ENCODE measurements at regions not wholly inside any gene's neighbourhood (a gene's known extent, or its start where the extent isn't known, plus 50 kb on each side); places are given as distances from the start of the nearest gene placed in this dataset.

GRCh38 chr9:95807326-95807947, 68.1 kb upstream of the ERCC6L2 start:
- H3K4me1 ChIP-seq (ENCODE audit: insufficient read depth, low read length): no peaks in the 10 kb centered on the region
- H3K4me3 ChIP-seq (ENCODE audit: low read length): no peak overlapping the region
- no peaks in the 10 kb centered on the region for H3K9me3 ChIP-seq (ENCODE audit: low read length)
- no peak overlapping the region for H2AFZ ChIP-seq (ENCODE audit: low read depth, low read length)
- H3K36me3 ChIP-seq (ENCODE audit: insufficient read depth, low read length): peaks cover 4% of the 10 kb centered on the region
- H3K27me3 ChIP-seq (ENCODE audit: insufficient read depth, low read length): no peaks in the 10 kb centered on the region

- Histone ChIP-seq H3K36me3 (ENCODE audit: insufficient read depth, low read length) (no peaks in the 10 kb centered on the region), H2AFZ (ENCODE audit: low read depth, low read length) (no peak overlapping the region), H3K27me3 (ENCODE audit: insufficient read depth, low read length) (no peaks in the 10 kb centered on the region), H3K4me1 (ENCODE audit: insufficient read depth, low read length) (no peaks in the 10 kb centered on the region), H3K4me3 (ENCODE audit: low read length) (no peak overlapping the region), H3K9me3 (ENCODE audit: low read length) (no peaks in the 10 kb centered on the region)
Measured at GRCh38 chr9:95803197-95803596, 72.3 kb upstream of the ERCC6L2 start.

GRCh38 chr9:95801797-95802196, 73.7 kb upstream of the ERCC6L2 start:
- H2AFZ ChIP-seq (ENCODE audit: low read depth, low read length): no peak overlapping the region

GRCh38 chr9:95796029-95796428, 79.5 kb upstream of the ERCC6L2 start:
- Histone ChIP-seq H3K36me3 (ENCODE audit: insufficient read depth, low read length) (no peaks in the 10 kb centered on the region), H3K9me3 (ENCODE audit: low read length) (no peaks in the 10 kb centered on the region), H3K4me1 (ENCODE audit: insufficient read depth, low read length) (no peaks in the 10 kb centered on the region), H3K27me3 (ENCODE audit: insufficient read depth, low read length) (no peaks in the 10 kb centered on the region), H2AFZ (ENCODE audit: low read depth, low read length) (no peak overlapping the region), H3K4me3 (ENCODE audit: low read length) (no peak overlapping the region)

More at GRCh38 chr9:95801797-95802196, 73.7 kb upstream of the ERCC6L2 start:
- Histone ChIP-seq H3K36me3 (ENCODE audit: insufficient read depth, low read length) (no peaks in the 10 kb centered on the region), H3K4me3 (ENCODE audit: low read length) (no peak overlapping the region), H3K27me3 (ENCODE audit: insufficient read depth, low read length) (no peaks in the 10 kb centered on the region), H3K9me3 (ENCODE audit: low read length) (no peaks in the 10 kb centered on the region), H3K4me1 (ENCODE audit: insufficient read depth, low read length) (no peaks in the 10 kb centered on the region)

- no peak overlapping the region for H3K4me3 ChIP-seq (ENCODE audit: low read length)
- no peak overlapping the region for H2AFZ ChIP-seq (ENCODE audit: low read depth, low read length)
- H3K4me1 ChIP-seq (ENCODE audit: insufficient read depth, low read length): peaks cover 2% of the 10 kb centered on the region
- no peaks in the 10 kb centered on the region for H3K27me3 ChIP-seq (ENCODE audit: insufficient read depth, low read length)
- H3K36me3 ChIP-seq (ENCODE audit: insufficient read depth, low read length): no peaks in the 10 kb centered on the region
- no peaks in the 10 kb centered on the region for H3K9me3 ChIP-seq (ENCODE audit: low read length)
Measured at GRCh38 chr9:95793924-95794828, 81.3 kb upstream of the ERCC6L2 start.

GRCh38 chr9:95791695-95792094, 83.8 kb upstream of the ERCC6L2 start:
- Histone ChIP-seq H3K9me3 (ENCODE audit: low read length) (no peaks in the 10 kb centered on the region), H3K4me1 (ENCODE audit: insufficient read depth, low read length) (peaks cover 15% of the 10 kb centered on the region), H2AFZ (ENCODE audit: low read depth, low read length) (no peak overlapping the region), H3K27me3 (ENCODE audit: insufficient read depth, low read length) (no peaks in the 10 kb centered on the region), H3K4me3 (ENCODE audit: low read length) (no peak overlapping the region), H3K36me3 (ENCODE audit: insufficient read depth, low read length) (no peaks in the 10 kb centered on the region)

GRCh38 chr9:95791286-95791685, 84.2 kb upstream of the ERCC6L2 start:
- Histone ChIP-seq H3K27me3 (ENCODE audit: insufficient read depth, low read length) (no peaks in the 10 kb centered on the region), H3K9me3 (ENCODE audit: low read length) (no peaks in the 10 kb centered on the region), H3K4me1 (ENCODE audit: insufficient read depth, low read length) (peaks cover 15% of the 10 kb centered on the region), H3K36me3 (ENCODE audit: insufficient read depth, low read length) (no peaks in the 10 kb centered on the region), H2AFZ (ENCODE audit: low read depth, low read length) (no peak overlapping the region), H3K4me3 (ENCODE audit: low read length) (no peak overlapping the region)

GRCh38 chr9:95788521-95788991, 86.9 kb upstream of the ERCC6L2 start:
- no peak overlapping the region for H3K4me3 ChIP-seq (ENCODE audit: low read length)
- no peaks in the 10 kb centered on the region for H3K36me3 ChIP-seq (ENCODE audit: insufficient read depth, low read length)
- no peak overlapping the region for H2AFZ ChIP-seq (ENCODE audit: low read depth, low read length)
- no peaks in the 10 kb centered on the region for H3K27me3 ChIP-seq (ENCODE audit: insufficient read depth, low read length)
- no peaks in the 10 kb centered on the region for H3K9me3 ChIP-seq (ENCODE audit: low read length)
- peaks cover 15% of the 10 kb centered on the region for H3K4me1 ChIP-seq (ENCODE audit: insufficient read depth, low read length)

- Histone ChIP-seq H3K4me3 (ENCODE audit: low read length) (no peak overlapping the region), H3K9me3 (ENCODE audit: low read length) (no peaks in the 10 kb centered on the region), H3K36me3 (ENCODE audit: insufficient read depth, low read length) (no peaks in the 10 kb centered on the region), H2AFZ (ENCODE audit: low read depth, low read length) (no peak overlapping the region), H3K4me1 (ENCODE audit: insufficient read depth, low read length) (peaks cover 15% of the 10 kb centered on the region), H3K27me3 (ENCODE audit: insufficient read depth, low read length) (no peaks in the 10 kb centered on the region)
Measured at GRCh38 chr9:95788021-95788420, 87.5 kb upstream of the ERCC6L2 start.

GRCh38 chr9:95785209-95785608, 90.3 kb upstream of the ERCC6L2 start:
- no peak overlapping the region for H2AFZ ChIP-seq (ENCODE audit: low read depth, low read length)
- peaks cover 23% of the 10 kb centered on the region for H3K4me1 ChIP-seq (ENCODE audit: insufficient read depth, low read length)
- H3K4me3 ChIP-seq (ENCODE audit: low read length): no peak overlapping the region
- no peaks in the 10 kb centered on the region for H3K36me3 ChIP-seq (ENCODE audit: insufficient read depth, low read length)
- H3K27me3 ChIP-seq (ENCODE audit: insufficient read depth, low read length): no peaks in the 10 kb centered on the region
- no peaks in the 10 kb centered on the region for H3K9me3 ChIP-seq (ENCODE audit: low read length)

- no peaks in the 10 kb centered on the region for H3K27me3 ChIP-seq (ENCODE audit: insufficient read depth, low read length)
- H3K4me1 ChIP-seq (ENCODE audit: insufficient read depth, low read length): peaks cover 26% of the 10 kb centered on the region
- no peak overlapping the region for H3K4me3 ChIP-seq (ENCODE audit: low read length)
- no peaks in the 10 kb centered on the region for H3K36me3 ChIP-seq (ENCODE audit: insufficient read depth, low read length)
- no peak overlapping the region for H2AFZ ChIP-seq (ENCODE audit: low read depth, low read length)
- H3K9me3 ChIP-seq (ENCODE audit: low read length): no peaks in the 10 kb centered on the region
Measured at GRCh38 chr9:95784318-95784717, 91.2 kb upstream of the ERCC6L2 start.

GRCh38 chr9:95783426-95783975, 92.0 kb upstream of the ERCC6L2 start:
- H3K36me3 ChIP-seq (ENCODE audit: insufficient read depth, low read length): no peaks in the 10 kb centered on the region

GRCh38 chr9:95780751-95781150, 94.7 kb upstream of the ERCC6L2 start:
- Histone ChIP-seq H3K36me3 (ENCODE audit: insufficient read depth, low read length) (no peaks in the 10 kb centered on the region), H3K4me1 (ENCODE audit: insufficient read depth, low read length) (peaks cover 39% of the 10 kb centered on the region), H2AFZ (ENCODE audit: low read depth, low read length) (no peak overlapping the region), H3K9me3 (ENCODE audit: low read length) (no peaks in the 10 kb centered on the region), H3K4me3 (ENCODE audit: low read length) (no peak overlapping the region), H3K27me3 (ENCODE audit: insufficient read depth, low read length) (no peaks in the 10 kb centered on the region)

More at GRCh38 chr9:95783426-95783975, 92.0 kb upstream of the ERCC6L2 start:
- Histone ChIP-seq H3K4me1 (ENCODE audit: insufficient read depth, low read length) (peaks cover 23% of the 10 kb centered on the region), H3K9me3 (ENCODE audit: low read length) (no peaks in the 10 kb centered on the region), H3K4me3 (ENCODE audit: low read length) (no peak overlapping the region), H2AFZ (ENCODE audit: low read depth, low read length) (no peak overlapping the region), H3K27me3 (ENCODE audit: insufficient read depth, low read length) (no peaks in the 10 kb centered on the region)

Data from neuron (in vitro differentiated cells).